ENCODE measurements at regions not wholly inside any gene's neighbourhood (a gene's known extent, or its start where the extent isn't known, plus 50 kb on each side); places are given as distances from the start of the nearest gene placed in this dataset.

- TF ChIP-seq CTCF (IDR thresholded peaks at IDR 0.05; ENCODE audit: insufficient read depth, missing control alignments): no peak
- no peak for DNase-seq (ENCODE audit: insufficient read length, low spot score)
- FAIRE-seq: no peak
Measured at GRCh38 chr22:49095366-49095765, 732.3 kb downstream of the BRD1 start.

GRCh38 chr22:49094858-49095257 is 732.8 kb downstream of the BRD1 start:
- DNase-seq (ENCODE audit: insufficient read length, low spot score): no peak

GRCh38 chr22:49094151-49094550 is 733.5 kb downstream of the BRD1 start:
- TF ChIP-seq CTCF (IDR thresholded peaks at IDR 0.05; ENCODE audit: insufficient read depth, missing control alignments): no peak
- no peak for DNase-seq (ENCODE audit: insufficient read length, low spot score)
- FAIRE-seq: no peak

More at GRCh38 chr22:49094858-49095257, 732.8 kb downstream of the BRD1 start:
- no peak for TF ChIP-seq CTCF (IDR thresholded peaks at IDR 0.05; ENCODE audit: insufficient read depth, missing control alignments)
- FAIRE-seq: no peak

- no peak for TF ChIP-seq CTCF (IDR thresholded peaks at IDR 0.05; ENCODE audit: insufficient read depth, missing control alignments)
- DNase-seq (ENCODE audit: insufficient read length, low spot score): no peak
- FAIRE-seq: no peak
Measured at GRCh38 chr22:49093192-49093880, 734.3 kb downstream of the BRD1 start.

GRCh38 chr22:49092716-49093115 is 735.0 kb downstream of the BRD1 start:
- FAIRE-seq (no peak), DNase-seq (ENCODE audit: insufficient read length, low spot score) (no peak)
- no peak for TF ChIP-seq CTCF (IDR thresholded peaks at IDR 0.05; ENCODE audit: insufficient read depth, missing control alignments)

GRCh38 chr22:49091917-49092545 is 735.6 kb downstream of the BRD1 start:
- DNase-seq (ENCODE audit: insufficient read length, low spot score) (no peak), FAIRE-seq (no peak)
- TF ChIP-seq CTCF (IDR thresholded peaks at IDR 0.05; ENCODE audit: insufficient read depth, missing control alignments): no peak

GRCh38 chr22:49091451-49091850 is 736.2 kb downstream of the BRD1 start:
- TF ChIP-seq CTCF (IDR thresholded peaks at IDR 0.05; ENCODE audit: insufficient read depth, missing control alignments): no peak
- FAIRE-seq: no peak
- no peak for DNase-seq (ENCODE audit: insufficient read length, low spot score)

All from D721Med (cell line).